ENCODE measurements at regions not wholly inside any gene's neighbourhood (a gene's known extent, or its start where the extent isn't known, plus 50 kb on each side); places are given as distances from the start of the nearest gene placed in this dataset.
"Not testable (repeated sequence)": the region's sequence is repeated elsewhere in the genome, so short reads cannot be mapped to it uniquely, and the experiment has no call there.

DNA sequence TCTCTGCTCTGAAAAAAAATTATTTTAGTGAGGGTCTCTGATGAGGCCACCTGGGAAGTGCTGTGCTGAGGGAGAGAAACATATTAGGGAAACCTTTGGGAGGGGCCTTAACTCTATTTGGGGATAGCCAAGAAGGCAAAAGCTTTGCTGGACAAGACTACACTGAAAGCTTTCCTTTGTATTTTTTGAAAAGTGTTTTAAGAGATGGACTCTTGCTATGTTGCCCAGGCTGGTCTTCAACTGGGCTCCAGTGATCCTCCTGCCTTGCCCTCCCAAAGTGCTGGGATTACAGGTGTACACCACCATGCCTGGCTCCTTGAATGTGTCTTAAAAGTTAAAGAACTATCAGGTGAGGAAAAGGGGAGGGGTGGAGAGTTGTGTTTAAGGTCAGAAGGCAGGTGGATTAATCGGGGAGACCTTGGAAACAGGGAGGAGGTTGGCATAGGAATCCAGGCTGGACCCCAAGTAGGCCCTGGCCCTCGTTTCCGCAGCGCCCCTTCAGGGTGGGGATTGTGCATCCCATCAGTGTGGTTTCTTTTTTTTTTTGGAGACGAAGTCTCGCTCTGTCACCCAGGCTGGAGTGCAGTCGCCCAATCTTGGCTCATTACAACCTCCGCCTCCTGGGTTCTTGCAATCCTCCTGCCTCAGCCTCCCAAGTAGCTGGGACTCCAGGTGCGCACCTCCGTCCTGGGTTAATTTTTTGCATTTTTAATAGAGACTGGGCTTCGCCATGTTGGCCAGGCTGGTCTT, 92.1 kb downstream of the MYCN start:
- no peak for DNase-seq
- H3K36me3 Mint-ChIP-seq = no peaks in the 10 kb centered on the region
- H3K9me3 Mint-ChIP-seq = no peaks in the 10 kb centered on the region
- POLR2A ChIA-PET = no interaction called here
- ATAC-seq (ENCODE audit: low read depth) = no peak
- no peaks in the 10 kb centered on the region for H3K4me1 Mint-ChIP-seq
- no peaks in the 10 kb centered on the region for H3K27me3 Mint-ChIP-seq
- H3K27ac Mint-ChIP-seq = no peak overlapping the region
- no peak overlapping the region for H3K4me3 Mint-ChIP-seq

DNA sequence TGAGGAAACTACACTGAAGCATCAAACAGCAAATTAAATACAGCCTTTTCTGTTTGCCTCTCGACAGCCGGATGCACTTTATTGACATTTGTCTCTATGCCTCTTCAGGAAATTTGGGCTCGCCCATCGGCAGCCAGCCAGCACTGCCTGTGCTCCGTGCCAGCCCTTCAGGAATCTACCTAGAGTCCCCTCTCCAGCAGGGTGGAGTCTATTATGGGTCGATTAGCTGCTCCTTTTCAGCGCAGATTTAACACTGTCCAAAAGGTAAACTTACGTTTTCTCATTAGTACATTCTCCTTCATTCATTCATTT, 91.5 kb downstream of the MYCN start:
- no peaks in the 10 kb centered on the region for H3K4me1 Mint-ChIP-seq
- POLR2A ChIA-PET = no interaction called here
- H3K36me3 Mint-ChIP-seq = no peaks in the 10 kb centered on the region
- DNase-seq (no peak), ATAC-seq (ENCODE audit: low read depth) (no peak)
- H3K27me3 Mint-ChIP-seq = no peaks in the 10 kb centered on the region
- no peak overlapping the region for H3K4me3 Mint-ChIP-seq
- no peaks in the 10 kb centered on the region for H3K9me3 Mint-ChIP-seq
- no peak overlapping the region for H3K27ac Mint-ChIP-seq

DNA sequence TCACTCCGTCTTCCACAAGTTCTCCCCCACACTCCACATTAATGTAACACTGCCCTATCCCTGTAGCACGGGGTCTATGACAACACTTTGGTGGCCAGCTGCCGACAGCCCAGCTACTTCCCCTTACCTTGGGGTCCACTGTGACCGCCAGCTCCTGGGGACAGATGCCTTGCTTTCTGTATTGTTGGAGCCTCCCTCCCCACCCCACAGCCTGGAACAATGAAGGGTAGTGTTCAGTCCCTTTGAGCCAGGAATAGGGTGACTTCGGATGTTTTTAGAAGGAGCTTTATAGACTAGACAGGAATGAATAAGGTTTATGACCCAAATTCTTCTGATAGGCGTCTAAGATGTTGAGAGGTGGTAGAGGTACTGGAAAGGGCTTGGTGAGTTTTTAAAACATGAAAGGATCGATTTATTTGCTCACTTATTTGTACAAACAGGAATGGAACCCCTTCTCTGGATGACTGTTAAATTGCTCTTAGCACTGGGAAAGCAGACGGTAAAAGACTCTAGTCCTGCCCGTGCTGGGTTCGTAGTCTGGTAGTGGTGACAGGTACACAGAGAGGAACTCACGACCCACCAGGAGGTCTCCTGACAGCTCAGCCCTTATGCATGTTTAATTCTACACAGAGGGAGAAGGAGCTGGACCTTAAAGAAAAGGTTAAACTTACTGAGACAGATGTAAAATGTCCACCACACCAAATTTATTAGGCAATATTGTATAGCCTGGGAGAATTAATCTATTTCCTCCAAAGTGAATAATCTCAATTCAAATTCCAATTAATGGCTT, 90.9 kb downstream of the MYCN start:
- Mint-ChIP-seq H3K36me3 (no peaks in the 10 kb centered on the region), H3K4me1 (no peaks in the 10 kb centered on the region), H3K27ac (no peak overlapping the region), H3K4me3 (no peak overlapping the region), H3K27me3 (no peaks in the 10 kb centered on the region), H3K9me3 (no peaks in the 10 kb centered on the region)
- ATAC-seq (ENCODE audit: low read depth) (no peak), DNase-seq (no peak)
- POLR2A ChIA-PET = no interaction called here

DNA sequence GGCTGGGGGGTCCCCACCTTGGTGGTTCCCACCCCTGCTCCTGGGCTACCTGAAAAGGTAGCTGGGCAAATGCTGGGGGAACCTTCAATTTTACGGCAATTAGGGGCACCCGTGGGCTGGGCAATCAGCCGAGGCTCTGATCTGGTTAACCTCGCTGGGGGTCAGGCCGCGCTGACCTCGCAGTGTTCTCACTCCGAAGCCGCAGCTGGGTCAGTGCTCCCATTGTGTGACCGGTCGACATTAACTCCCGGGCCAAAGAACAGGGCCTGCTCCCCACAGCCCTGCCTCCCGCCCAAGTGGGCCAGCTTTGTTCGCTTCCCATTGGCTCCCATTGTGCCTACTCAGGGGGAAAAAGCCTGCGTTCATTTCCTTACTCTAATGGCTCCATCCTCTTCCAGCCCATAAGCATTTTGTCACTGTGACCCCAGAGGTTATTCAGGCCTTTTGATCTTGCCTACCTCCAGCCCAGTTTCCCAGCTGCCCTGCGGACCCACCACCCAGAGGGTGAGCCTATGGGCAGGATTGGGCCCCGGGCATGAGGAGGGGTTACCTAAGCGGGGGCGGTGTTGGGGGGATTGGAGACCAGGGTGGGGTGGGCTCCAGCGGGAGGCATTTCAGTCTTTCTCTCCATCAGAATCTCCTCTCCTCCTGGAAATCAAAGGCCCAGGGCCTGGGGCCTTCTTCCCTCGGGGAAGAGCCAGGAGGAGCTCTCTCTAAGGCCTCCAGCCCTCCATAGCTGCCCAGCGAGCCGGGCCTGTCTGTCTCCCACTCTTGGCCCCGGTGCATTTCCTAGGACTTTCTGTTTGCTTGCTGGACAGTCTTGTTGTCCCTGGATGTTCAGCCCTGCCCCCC, 90.1 kb downstream of the MYCN start:
- Mint-ChIP-seq H3K4me1 (no peaks in the 10 kb centered on the region), H3K27me3 (no peaks in the 10 kb centered on the region), H3K27ac (no peak overlapping the region), H3K4me3 (no peak overlapping the region), H3K9me3 (no peaks in the 10 kb centered on the region), H3K36me3 (no peaks in the 10 kb centered on the region)
- DNase-seq (no peak), ATAC-seq (ENCODE audit: low read depth) (no peak)
- POLR2A ChIA-PET = no interaction called here

DNA sequence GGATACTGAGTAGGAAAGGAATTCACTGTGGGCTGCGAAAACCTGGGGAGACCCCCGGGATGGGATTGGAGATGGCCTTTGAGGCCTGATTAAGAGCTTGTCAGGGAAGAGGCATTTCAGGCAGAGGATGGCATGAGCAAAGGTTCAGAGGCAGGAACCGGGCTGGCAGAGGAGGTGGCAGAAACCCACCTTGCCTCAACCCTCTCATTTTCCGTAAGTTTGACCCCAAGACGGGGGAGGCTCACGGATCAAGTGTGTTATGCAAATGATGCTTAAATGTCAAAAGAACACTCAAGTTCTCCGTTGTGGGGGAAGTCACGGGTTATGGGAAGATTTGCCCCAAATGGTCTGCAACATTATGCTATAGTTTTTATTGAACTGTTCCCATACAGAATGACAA, 88.3 kb downstream of the MYCN start:
- ATAC-seq (ENCODE audit: low read depth) (no peak), DNase-seq (no peak)
- Mint-ChIP-seq H3K27me3 (no peaks in the 10 kb centered on the region), H3K36me3 (no peaks in the 10 kb centered on the region), H3K9me3 (no peaks in the 10 kb centered on the region), H3K4me1 (no peaks in the 10 kb centered on the region), H3K27ac (no peak overlapping the region), H3K4me3 (no peak overlapping the region)
- POLR2A ChIA-PET = no interaction called here

DNA sequence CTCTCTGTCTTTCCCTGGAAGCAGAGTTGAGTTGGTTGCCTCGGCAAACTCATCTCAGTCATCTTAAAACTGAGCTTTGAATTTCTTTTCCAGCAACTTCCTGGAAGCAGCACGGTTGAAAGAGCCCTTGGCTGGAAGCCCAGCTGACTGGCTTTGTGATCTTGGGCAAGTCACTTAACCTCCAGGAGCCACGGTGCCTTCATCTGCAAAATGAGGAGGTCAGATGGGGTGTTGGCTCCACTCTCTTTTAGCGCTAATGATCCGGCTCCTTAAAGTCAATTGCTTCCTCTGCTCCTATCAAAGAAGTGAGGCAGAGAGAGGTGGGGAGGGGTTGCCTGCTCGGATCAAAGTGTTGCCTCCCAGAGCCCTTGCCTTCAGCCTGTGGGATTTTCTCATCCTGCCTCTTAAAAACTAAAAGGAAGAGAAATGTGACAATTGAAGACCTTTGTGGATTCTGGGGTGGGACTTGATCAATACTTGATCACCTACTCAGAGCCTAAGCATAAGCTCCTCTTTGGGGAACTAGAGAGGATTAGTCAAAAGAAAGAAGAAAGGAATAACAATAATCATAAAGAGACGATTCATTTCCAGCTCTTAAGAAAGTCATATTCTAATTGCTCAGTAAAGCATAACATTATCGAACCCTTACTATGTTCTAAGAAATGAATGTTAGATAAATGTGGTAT, 86.6 kb downstream of the MYCN start:
- DNase-seq (no peak), ATAC-seq (ENCODE audit: low read depth) (no peak)
- Mint-ChIP-seq H3K9me3 (no peaks in the 10 kb centered on the region), H3K36me3 (no peaks in the 10 kb centered on the region), H3K4me1 (no peaks in the 10 kb centered on the region), H3K27ac (no peak overlapping the region), H3K27me3 (peaks cover 1% of the 10 kb centered on the region), H3K4me3 (no peak overlapping the region)
- POLR2A ChIA-PET = no interaction called here

DNA sequence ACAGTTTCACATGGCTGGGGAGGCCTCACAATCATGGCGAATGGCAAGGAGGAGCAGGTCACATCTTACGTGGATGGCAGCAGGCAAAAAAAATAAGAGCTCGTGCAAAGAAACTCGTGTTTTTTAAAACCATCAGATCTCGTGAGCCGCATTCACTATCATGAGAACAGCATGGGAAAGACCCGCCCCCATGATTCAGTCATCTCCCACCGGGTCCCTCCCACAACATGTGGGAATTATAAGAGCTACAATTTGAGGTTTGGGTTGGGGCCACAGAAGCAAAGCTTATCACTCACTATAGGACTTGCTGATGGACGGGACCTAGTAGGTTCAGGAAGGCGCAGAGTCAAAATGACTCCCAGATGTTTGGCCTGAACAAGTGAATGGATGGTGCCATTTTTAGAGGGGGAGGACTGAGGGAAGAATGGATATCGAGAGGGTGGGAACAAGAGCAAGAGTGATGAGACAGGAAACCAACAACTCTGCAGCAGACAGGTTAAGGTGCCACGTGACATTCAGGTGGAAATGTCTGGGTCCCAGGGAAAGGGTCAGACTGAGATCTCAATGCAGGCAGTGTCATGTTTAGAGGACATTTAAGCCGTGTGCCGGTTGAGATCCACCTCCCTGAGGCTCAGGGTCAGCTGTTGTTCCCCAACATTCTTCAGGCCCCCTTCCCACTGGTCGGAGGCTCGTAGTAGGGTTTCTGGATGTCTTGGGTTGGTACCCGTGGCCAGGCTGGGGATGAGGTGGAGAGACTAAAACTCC, 85.7 kb downstream of the MYCN start:
- Mint-ChIP-seq H3K36me3 (no peaks in the 10 kb centered on the region), H3K4me1 (no peaks in the 10 kb centered on the region), H3K27me3 (peaks cover 2% of the 10 kb centered on the region), H3K4me3 (no peak overlapping the region), H3K27ac (no peak overlapping the region), H3K9me3 (no peaks in the 10 kb centered on the region)
- DNase-seq = no peak
- POLR2A ChIA-PET = no interaction called here
- ATAC-seq (ENCODE audit: low read depth) = no peak

DNA sequence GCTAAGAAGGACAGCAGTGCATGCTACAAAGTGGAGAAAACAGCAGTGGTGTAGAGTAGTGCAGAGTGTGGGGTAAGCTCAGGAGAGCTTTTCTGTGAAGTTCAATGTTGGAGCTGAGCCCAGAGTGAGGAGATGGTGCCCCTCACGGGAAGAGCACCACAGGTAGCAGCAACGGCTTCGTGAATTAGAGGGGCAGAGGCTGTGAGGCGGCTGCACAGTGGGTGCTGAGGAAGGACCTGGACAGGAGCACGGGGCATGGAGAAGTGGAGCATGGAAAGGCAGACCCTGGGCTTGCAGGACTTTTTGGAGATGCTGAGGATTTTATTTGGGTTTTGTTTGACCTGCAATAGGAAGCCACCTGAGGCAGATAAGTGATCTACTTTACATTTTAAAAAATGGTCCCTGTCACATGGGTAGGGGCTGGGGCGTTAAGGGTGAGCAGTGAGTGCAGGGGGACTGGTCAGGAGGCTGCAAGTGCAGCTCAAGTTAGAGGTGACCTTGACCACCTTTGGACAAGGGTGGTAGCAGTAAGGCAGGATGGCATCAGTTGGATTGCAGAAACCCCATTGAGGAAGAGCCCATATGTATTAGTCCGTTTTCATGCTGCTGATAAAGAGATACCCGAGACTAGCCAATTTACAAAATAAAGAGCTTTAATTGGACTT, 85.0 kb downstream of the MYCN start:
- POLR2A ChIA-PET = no interaction called here
- DNase-seq (no peak), ATAC-seq (ENCODE audit: low read depth) (no peak)
- Mint-ChIP-seq H3K27me3 (peaks cover 2% of the 10 kb centered on the region), H3K36me3 (no peaks in the 10 kb centered on the region), H3K4me1 (no peaks in the 10 kb centered on the region), H3K4me3 (no peak overlapping the region), H3K9me3 (no peaks in the 10 kb centered on the region), H3K27ac (no peak overlapping the region)

DNA sequence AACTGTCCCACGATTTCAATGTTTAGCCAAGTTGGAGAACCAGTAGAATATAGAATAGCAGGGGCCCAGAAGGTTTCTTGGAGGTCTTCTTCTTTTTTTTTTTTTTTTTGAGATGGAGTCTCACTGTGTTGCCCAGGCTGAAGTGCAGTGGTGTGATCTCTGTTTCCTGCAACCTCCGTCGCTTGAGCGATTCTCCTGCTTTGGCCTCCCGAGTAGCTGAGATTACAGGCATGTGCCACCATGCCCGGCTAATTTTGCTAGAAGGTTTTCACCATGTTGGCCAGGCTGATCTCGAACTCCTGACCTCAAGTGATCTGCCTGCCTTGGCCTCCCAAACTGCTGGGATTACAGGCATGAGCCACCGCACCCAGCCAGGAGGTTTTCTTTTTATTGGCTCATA, 84.3 kb downstream of the MYCN start:
- DNase-seq; H3K36me3 Mint-ChIP-seq; H3K4me1 Mint-ChIP-seq; H3K27ac Mint-ChIP-seq; H3K27me3 Mint-ChIP-seq; ATAC-seq (ENCODE audit: low read depth); H3K4me3 Mint-ChIP-seq; H3K9me3 Mint-ChIP-seq; POLR2A ChIA-PET: not testable (repeated sequence)

DNA sequence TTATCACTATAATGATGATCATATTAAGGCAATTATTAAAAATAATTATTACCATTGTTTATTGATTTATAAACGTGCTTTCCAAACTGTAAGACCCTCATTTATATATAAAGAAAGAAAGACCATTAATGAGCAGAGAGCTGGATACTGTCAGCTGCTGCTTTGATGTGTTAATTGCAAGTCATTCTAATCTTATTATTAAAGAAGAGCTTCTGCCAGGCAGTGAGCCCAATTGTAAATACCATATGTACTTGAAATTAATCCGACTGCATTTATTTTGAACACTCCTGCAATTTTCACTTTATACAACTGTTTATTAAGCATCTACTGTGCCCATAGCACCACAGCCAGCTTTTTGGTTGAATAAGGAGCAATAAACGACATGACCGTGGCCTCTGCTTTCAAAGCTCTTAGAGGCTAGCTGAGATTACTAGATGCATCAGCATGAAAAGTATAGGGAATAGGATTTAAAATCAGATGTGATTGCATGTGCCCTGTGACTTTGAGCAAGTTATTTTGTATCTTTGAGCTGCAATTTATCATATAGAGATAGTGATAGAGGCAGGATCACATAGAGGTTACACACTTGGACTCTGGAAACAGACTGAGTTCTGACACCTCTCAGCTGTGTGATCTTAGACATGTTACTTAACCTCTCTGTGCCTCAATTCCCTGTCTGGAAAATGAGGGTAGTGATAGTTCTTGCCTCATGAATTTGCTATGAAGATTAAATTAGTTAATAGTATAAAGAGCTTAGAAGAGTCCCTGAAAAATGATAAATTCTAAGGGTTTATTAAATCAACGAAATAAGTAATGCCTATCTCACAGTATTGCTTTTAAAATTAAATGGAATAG, 83.4 kb downstream of the MYCN start:
- Mint-ChIP-seq H3K9me3 (no peaks in the 10 kb centered on the region), H3K4me3 (no peak overlapping the region), H3K27me3 (peaks cover 2% of the 10 kb centered on the region), H3K4me1 (no peaks in the 10 kb centered on the region), H3K27ac (no peak overlapping the region), H3K36me3 (no peaks in the 10 kb centered on the region)
- POLR2A ChIA-PET = no interaction called here
- DNase-seq (no peak), ATAC-seq (ENCODE audit: low read depth) (no peak)

DNA sequence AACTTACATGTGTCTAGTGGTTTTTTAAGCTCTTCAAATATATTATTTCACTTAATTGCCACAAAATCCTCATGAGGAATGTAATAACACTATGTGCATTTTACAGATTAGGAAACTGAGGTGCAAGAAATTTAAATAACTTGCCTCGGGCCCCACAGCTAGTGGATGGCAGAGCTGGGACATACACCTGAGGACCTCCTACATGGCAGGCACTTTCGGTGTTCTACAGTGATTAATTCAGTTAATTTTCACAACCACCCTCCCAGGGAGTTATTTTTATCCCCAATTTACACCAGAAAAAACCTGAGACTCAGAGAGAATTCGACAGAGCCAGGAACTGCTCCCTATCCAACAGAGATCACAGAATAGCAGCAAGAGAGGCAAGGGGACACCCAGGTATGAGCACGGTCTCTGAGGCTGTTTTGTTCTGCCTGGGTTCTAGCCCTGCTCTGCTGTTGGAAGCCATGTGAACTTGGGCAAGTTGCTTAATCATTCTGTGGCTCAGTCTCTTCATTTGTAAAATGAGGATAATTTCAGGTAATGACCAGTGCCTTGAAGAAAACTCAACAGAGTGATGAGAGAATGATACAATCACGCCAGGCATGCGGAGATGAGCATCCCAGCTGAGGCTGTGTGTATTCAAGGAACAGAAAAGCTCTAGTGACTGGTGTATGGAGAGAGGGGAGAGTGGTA, 82.3 kb downstream of the MYCN start:
- no peak for DNase-seq
- peaks cover 2% of the 10 kb centered on the region for H3K27me3 Mint-ChIP-seq
- H3K4me3 Mint-ChIP-seq = no peak overlapping the region
- POLR2A ChIA-PET = no interaction called here
- no peak for ATAC-seq (ENCODE audit: low read depth)
- H3K4me1 Mint-ChIP-seq = no peaks in the 10 kb centered on the region
- H3K9me3 Mint-ChIP-seq = no peaks in the 10 kb centered on the region
- H3K36me3 Mint-ChIP-seq = no peaks in the 10 kb centered on the region
- no peak overlapping the region for H3K27ac Mint-ChIP-seq

Measured in activated naive CD8-positive, alpha-beta T cell treated with anti-CD3 and anti-CD28 coated beads, Interleukin-2, amount 10 ng/mL, durations not matched to agents 7 days and 5 days (primary cell).